Pancreas (tissue), 10 donors: ENCODE measurements at regions not wholly inside any gene's neighbourhood (a gene's known extent, or its start where the extent isn't known, plus 50 kb on each side); places are given as distances from the start of the nearest gene placed in this dataset.

Experiments
- ATAC-seq, 4 donors: fragments of 200-7000 bp; cut with Tn5 transposase; one replicate each; pipeline versions ENCODE4 v1.8.0 to v1.9.1; 2020; ENCODE audit warnings: mild to moderate bottlenecking in 4 of 4, moderate library complexity in 4 of 4
- DNase-seq, 6 donors: peaks; one replicate each; pipeline ENCODE4 v3.0.0-alpha.2; 2020
- FAIRE-seq: peaks from 2 replicates; lab custom pipeline; 2012; peaks lifted over from hg19 to GRCh38; lab: Jason Lieb, UNC
- H3K27ac ChIP-seq, 4 donors: fragments of 200-600 bp; sonication (generic); 1 replicate in 3 of 4; 2 replicates in 1 of 4; pipeline versions ENCODE4 v1.5.0 to v1.8.0; 2020
- H3K27me3 ChIP-seq, 4 donors: fragments of 200-600 bp; one replicate each; pipeline ENCODE4 v1.8.0; 2021
- H3K36me3 ChIP-seq, 3 donors: fragments of 200-600 bp; sonication (generic) in 1 of 3; one replicate each; pipeline versions ENCODE4 v1.5.0 to v1.8.0; 2020 to 2021
- H3K4me1 ChIP-seq, 3 donors: fragments of 200-600 bp; one replicate each; pipeline ENCODE4 v1.8.0; 2021
- H3K4me3 ChIP-seq, 4 donors: fragments of 200-600 bp; sonication (generic) in 2 of 4; one replicate each; pipeline versions ENCODE4 v1.5.0 to v1.8.0; 2020 to 2021
- H3K9me3 ChIP-seq, 4 donors: fragments of 200-600 bp; one replicate each; pipeline ENCODE4 v1.8.0; 2021
- CTCF ChIP-seq, 4 donors: fragments of 200-600 bp; sonication (generic) in 3 of 4; IDR thresholded peaks; one replicate each; pipeline versions ENCODE4 v1.5.0 to v1.8.0; 2021; ENCODE audit warnings: antibody characterized with exemption in 4 of 4
- WGBS, 2 donors: extraction: QIAGEN DNeasy Blood & Tissue Kit; methylation state at CpG; one replicate each; pipeline ENCODE4 v1.1.7; 2013; 5-methylcytosine and 5-hydroxymethylcytosine counted together
- intact Hi-C, 3 donors: fragments of 100-400 bp; cut with DNase I; formaldehyde crosslinking; loops; one replicate each; pipeline versions ENCODE4 v1.11.1 to v1.14.2; 2022
- donor health status: healthy with polysubstance abuse.
- donor health status: DM: no; HTN: no; CAD: no; lungs with moderate emphysema.
- donor health status: DM: no; HTN: no; CAD: no.
- donor health status: control.
- donor health status: control.
- donor health status: Bipolar disorder and iron deficiency.
- donor health status: DM: yes; HTN: yes; CAD: no.
- donor health status: DM: no; HTN: no; CAD: no.
- donor health status: DM: no; HTN: no; CAD: no.
- donor health status: DM: yes; HTN: yes; CAD: no.

GRCh38 chr4:162364651-162365050 lies 200.9 kb upstream of the FSTL5 start:
- H3K4me1 ChIP-seq = no peaks in the 10 kb centered on the region
- H3K36me3 ChIP-seq = no peaks in the 10 kb centered on the region
- 56 to 75% methylated on average over 1 of the region's 1 CpG for WGBS, 2 donors
- no peak for TF ChIP-seq CTCF (IDR thresholded peaks at IDR 0.05)
- H3K27ac ChIP-seq = no peak overlapping the region
- DNase-seq = no peak
- no peak for FAIRE-seq
- H3K4me3 ChIP-seq = no peak overlapping the region
- no peaks in the 10 kb centered on the region for H3K27me3 ChIP-seq
- no peak for ATAC-seq
- intact Hi-C loops = no loop called here
- no peaks in the 10 kb centered on the region for H3K9me3 ChIP-seq

GRCh38 chr4:162360369-162361149 lies 196.8 kb upstream of the FSTL5 start:
- no peaks in the 10 kb centered on the region for H3K36me3 ChIP-seq
- no peak for TF ChIP-seq CTCF (IDR thresholded peaks at IDR 0.05)
- DNase-seq (no peak), ATAC-seq (no peak), FAIRE-seq (no peak)
- no peaks in the 10 kb centered on the region for H3K27me3 ChIP-seq
- 48 to 57% methylated on average over 4 of the region's 4 CpGs for WGBS, 2 donors
- intact Hi-C loops = no loop called here
- H3K4me1 ChIP-seq = no peaks in the 10 kb centered on the region
- H3K27ac ChIP-seq = no peak overlapping the region
- H3K4me3 ChIP-seq = no peak overlapping the region
- no peaks in the 10 kb centered on the region for H3K9me3 ChIP-seq

- Histone ChIP-seq H3K27me3 (no peaks in the 10 kb centered on the region), H3K4me1 (no peaks in the 10 kb centered on the region), H3K36me3 (no peaks in the 10 kb centered on the region), H3K4me3 (no peak overlapping the region), H3K27ac (no peak overlapping the region), H3K9me3 (no peaks in the 10 kb centered on the region)
- intact Hi-C loops = no loop called here
- FAIRE-seq = no peak
- 49 to 58% methylated on average over 2 of the region's 2 CpGs for WGBS, 2 donors
- DNase-seq = no peak
- no peak for TF ChIP-seq CTCF (IDR thresholded peaks at IDR 0.05)
- ATAC-seq = no peak
These were observed 192.4 kb upstream of the FSTL5 start for GRCh38 chr4:162356181-162356580.

- WGBS, 2 donors = 90 to 95% methylated on average over 1 of the region's 1 CpG
- intact Hi-C loops = no loop called here
- TF ChIP-seq CTCF (IDR thresholded peaks at IDR 0.05) = no peak
- FAIRE-seq = no peak
- DNase-seq = no peak
- ATAC-seq = no peak
- Histone ChIP-seq H3K27ac (no peak overlapping the region), H3K4me1 (no peaks in the 10 kb centered on the region), H3K27me3 (no peaks in the 10 kb centered on the region), H3K4me3 (no peak overlapping the region), H3K9me3 (no peaks in the 10 kb centered on the region), H3K36me3 (no peaks in the 10 kb centered on the region)
These were observed 188.8 kb upstream of the FSTL5 start for GRCh38 chr4:162352580-162353107.

- Histone ChIP-seq H3K4me3 (no peak overlapping the region), H3K27ac (no peak overlapping the region), H3K9me3 (no peaks in the 10 kb centered on the region), H3K27me3 (no peaks in the 10 kb centered on the region), H3K4me1 (no peaks in the 10 kb centered on the region), H3K36me3 (no peaks in the 10 kb centered on the region)
- intact Hi-C loops = no loop called here
- no peak for DNase-seq
- no peak for ATAC-seq
- no peak for FAIRE-seq
- WGBS, 2 donors = 10 to 51% methylated on average over 2 of the region's 2 CpGs
- no peak for TF ChIP-seq CTCF (IDR thresholded peaks at IDR 0.05)
These were observed 186.5 kb upstream of the FSTL5 start for GRCh38 chr4:162350331-162350730.
